ENCODE measurements at regions not wholly inside any gene's neighbourhood (a gene's known extent, or its start where the extent isn't known, plus 50 kb on each side); places are given as distances from the start of the nearest gene placed in this dataset.
A peak's percentile ranks its signal among the peaks of the same experiment; 100 is the strongest.

DNA sequence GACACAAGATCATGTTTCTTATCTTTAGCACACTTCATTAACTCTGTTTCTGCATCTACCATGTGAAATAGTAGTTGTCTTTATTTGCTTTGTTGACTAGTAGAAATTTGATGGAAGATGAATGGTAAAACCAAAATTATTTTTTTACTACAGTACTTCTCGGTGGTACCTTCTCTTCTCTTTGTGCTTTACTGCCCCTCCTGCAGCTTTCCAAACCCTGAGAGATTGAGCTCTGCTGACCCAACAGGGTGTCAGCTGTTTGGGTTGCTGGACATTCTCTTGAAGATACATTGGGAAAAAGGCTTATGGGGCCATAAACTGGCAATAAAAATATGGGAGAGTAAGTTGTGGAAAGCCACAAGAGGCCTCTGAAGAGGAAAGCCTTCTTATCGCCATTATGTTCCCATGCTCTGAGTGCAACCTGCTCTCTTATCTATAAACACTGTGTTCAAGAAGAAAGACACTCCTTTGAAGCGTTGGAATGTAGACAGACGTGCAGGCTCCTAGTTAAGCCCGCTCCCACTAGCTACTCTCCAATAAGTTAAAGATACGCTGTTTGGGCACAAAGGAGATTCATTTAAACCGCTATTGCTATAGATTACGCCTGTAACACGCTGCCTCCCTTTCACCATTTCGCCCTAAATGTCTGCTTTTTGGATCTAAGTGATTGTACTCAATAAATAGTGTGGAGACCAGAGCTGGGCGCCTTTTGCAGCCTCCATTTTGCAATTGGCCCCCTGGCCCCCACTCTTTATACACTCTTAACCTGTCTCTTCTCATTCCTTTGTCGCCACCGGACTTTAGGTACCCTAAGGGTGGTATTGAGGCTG is 60.1 kb upstream of the PRSS16 start:
- no peak overlapping the region for H3K27ac ChIP-seq (ENCODE audit: low read depth, low read length)
- H3K79me2 ChIP-seq (ENCODE audit: insufficient read depth, low read length): no peaks in the 10 kb centered on the region
- peak overlapping the region; percentile 97 for H2AFZ ChIP-seq (ENCODE audit: low read depth, low read length, severe bottlenecking)
- no peaks in the 10 kb centered on the region for H3K9me2 ChIP-seq (replicated peaks; ENCODE audit: insufficient read depth, low read length)
- H3K36me3 ChIP-seq (ENCODE audit: low read length): no peaks in the 10 kb centered on the region
- H3K9me3 ChIP-seq (ENCODE audit: insufficient read depth, low read length): no peaks in the 10 kb centered on the region
- H3K4me2 ChIP-seq (ENCODE audit: low read depth, low read length, poor library complexity, severe bottlenecking): peak overlapping the region; percentile 79
- H3K4me3 ChIP-seq (ENCODE audit: insufficient read depth, low read length, poor library complexity, severe bottlenecking): peak overlapping the region; percentile 64
- TF ChIP-seq, protein P1, sequence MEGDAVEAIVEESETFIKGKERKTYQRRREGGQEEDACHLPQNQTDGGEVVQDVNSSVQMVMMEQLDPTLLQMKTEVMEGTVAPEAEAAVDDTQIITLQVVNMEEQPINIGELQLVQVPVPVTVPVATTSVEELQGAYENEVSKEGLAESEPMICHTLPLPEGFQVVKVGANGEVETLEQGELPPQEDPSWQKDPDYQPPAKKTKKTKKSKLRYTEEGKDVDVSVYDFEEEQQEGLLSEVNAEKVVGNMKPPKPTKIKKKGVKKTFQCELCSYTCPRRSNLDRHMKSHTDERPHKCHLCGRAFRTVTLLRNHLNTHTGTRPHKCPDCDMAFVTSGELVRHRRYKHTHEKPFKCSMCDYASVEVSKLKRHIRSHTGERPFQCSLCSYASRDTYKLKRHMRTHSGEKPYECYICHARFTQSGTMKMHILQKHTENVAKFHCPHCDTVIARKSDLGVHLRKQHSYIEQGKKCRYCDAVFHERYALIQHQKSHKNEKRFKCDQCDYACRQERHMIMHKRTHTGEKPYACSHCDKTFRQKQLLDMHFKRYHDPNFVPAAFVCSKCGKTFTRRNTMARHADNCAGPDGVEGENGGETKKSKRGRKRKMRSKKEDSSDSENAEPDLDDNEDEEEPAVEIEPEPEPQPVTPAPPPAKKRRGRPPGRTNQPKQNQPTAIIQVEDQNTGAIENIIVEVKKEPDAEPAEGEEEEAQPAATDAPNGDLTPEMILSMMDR (IDR thresholded peaks at IDR 0.05; ENCODE audit: insufficient read depth, low read length, poor library complexity, severe bottlenecking): no peak
- TF ChIP-seq EZH2phosphoT487 (conservative IDR thresholded peaks at IDR 0.05; ENCODE audit: low read length): no peak
- no peaks in the 10 kb centered on the region for H3K27me3 ChIP-seq (ENCODE audit: low read length)
- no peaks in the 10 kb centered on the region for H3F3A ChIP-seq (ENCODE audit: insufficient read depth)
- H3K9ac ChIP-seq (ENCODE audit: low read length): peak overlapping the region; percentile 59
- H4K20me1 ChIP-seq (ENCODE audit: low read depth, low read length): no peaks in the 10 kb centered on the region

DNA sequence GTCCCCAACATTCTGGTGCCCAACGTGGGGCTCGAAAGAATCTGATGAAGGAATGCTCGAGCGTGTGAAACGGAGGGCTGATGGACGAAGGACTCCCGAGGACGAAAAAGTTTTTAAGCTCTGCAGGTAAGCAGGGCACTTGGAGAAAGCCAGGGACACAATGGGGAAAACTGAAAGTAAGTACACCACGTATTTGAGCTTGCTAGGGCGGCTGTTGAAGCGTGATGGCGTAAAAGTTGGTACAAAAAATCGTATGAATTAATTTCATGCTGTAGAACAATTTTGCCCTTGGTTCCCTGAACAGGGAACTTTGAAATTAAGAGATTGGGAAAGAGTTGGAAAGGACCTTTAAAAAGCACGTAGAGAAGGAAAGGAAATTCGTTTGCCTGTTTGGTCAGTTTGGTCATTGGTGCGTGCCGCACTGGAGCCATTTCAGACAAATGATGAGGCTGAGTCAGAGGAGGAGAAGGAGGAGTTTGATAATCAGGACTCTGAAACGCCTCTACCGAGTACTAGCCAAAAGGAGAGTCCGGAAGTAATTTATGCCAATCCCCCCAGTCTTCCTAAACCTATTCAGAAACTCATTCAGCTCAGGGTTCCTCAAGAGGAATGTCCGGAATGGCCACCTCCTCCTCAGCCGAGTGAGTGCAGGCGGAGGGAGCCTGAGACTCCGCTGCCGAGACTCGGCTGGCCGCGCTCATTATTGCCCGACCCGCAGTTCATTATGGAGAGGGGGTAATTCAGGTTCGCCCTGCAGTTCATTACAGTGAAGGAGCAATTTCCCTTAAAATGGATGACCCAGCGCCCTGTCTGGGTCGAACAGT is 59.2 kb upstream of the PRSS16 start:
- H3K9me2 ChIP-seq (replicated peaks; ENCODE audit: insufficient read depth, low read length): no peaks in the 10 kb centered on the region
- no peaks in the 10 kb centered on the region for H3F3A ChIP-seq (ENCODE audit: insufficient read depth)
- no peaks in the 10 kb centered on the region for H3K27me3 ChIP-seq (ENCODE audit: low read length)
- H2AFZ ChIP-seq (ENCODE audit: low read depth, low read length, severe bottlenecking): peak overlapping the region; percentile 97
- H3K9me3 ChIP-seq (ENCODE audit: insufficient read depth, low read length): no peaks in the 10 kb centered on the region
- peak overlapping the region; percentile 79 for H3K4me2 ChIP-seq (ENCODE audit: low read depth, low read length, poor library complexity, severe bottlenecking)
- peak overlapping the region; percentile 64 for H3K4me3 ChIP-seq (ENCODE audit: insufficient read depth, low read length, poor library complexity, severe bottlenecking)
- H3K27ac ChIP-seq (ENCODE audit: low read depth, low read length): no peak overlapping the region
- H3K79me2 ChIP-seq (ENCODE audit: insufficient read depth, low read length): no peaks in the 10 kb centered on the region
- TF ChIP-seq, protein P1 (IDR thresholded peaks at IDR 0.05; ENCODE audit: insufficient read depth, low read length, poor library complexity, severe bottlenecking): no peak
- no peak for TF ChIP-seq EZH2phosphoT487 (conservative IDR thresholded peaks at IDR 0.05; ENCODE audit: low read length)
- H3K9ac ChIP-seq (ENCODE audit: low read length): peak overlapping the region; percentile 59
- no peaks in the 10 kb centered on the region for H3K36me3 ChIP-seq (ENCODE audit: low read length)
- no peaks in the 10 kb centered on the region for H4K20me1 ChIP-seq (ENCODE audit: low read depth, low read length)

DNA sequence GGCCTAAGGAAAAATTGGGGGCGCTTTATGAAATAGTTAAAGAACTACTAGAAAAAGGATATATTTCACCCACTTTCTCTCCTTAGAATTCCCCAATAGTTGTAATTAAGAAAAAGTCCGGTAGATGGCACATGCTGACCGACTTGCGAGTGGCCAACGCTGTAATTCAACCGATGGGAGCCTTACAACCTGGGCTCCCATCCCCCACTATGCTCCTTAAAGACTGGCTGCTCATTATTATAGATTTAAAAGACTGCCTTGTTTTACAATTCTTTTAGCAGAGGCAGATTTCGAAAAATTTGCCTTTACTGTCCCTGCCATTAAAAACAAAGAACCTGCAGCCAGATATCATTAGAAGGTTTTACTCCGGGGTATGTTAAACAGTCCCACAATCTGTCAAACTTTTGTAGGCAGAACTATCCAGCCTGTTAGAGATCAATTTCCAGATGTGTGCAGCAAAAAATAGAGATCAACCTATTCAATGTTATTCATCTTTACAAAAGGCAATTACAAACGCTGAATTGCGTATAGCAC is 58.5 kb upstream of the PRSS16 start:
- no peaks in the 10 kb centered on the region for H3K27me3 ChIP-seq (ENCODE audit: low read length)
- peak overlapping the region; percentile 59 for H3K9ac ChIP-seq (ENCODE audit: low read length)
- H3K36me3 ChIP-seq (ENCODE audit: low read length): no peaks in the 10 kb centered on the region
- TF ChIP-seq EZH2phosphoT487 (conservative IDR thresholded peaks at IDR 0.05; ENCODE audit: low read length): no peak
- TF ChIP-seq, protein P1 (IDR thresholded peaks at IDR 0.05; ENCODE audit: insufficient read depth, low read length, poor library complexity, severe bottlenecking): peak; percentile 86
- peak overlapping the region; percentile 64 for H3K4me3 ChIP-seq (ENCODE audit: insufficient read depth, low read length, poor library complexity, severe bottlenecking)
- no peaks in the 10 kb centered on the region for H3K9me2 ChIP-seq (replicated peaks; ENCODE audit: insufficient read depth, low read length)
- H3F3A ChIP-seq (ENCODE audit: insufficient read depth): no peaks in the 10 kb centered on the region
- H3K27ac ChIP-seq (ENCODE audit: low read depth, low read length): no peak overlapping the region
- no peaks in the 10 kb centered on the region for H3K79me2 ChIP-seq (ENCODE audit: insufficient read depth, low read length)
- no peaks in the 10 kb centered on the region for H4K20me1 ChIP-seq (ENCODE audit: low read depth, low read length)
- H3K4me2 ChIP-seq (ENCODE audit: low read depth, low read length, poor library complexity, severe bottlenecking): peak overlapping the region; percentile 79
- H2AFZ ChIP-seq (ENCODE audit: low read depth, low read length, severe bottlenecking): peak overlapping the region; percentile 97
- no peaks in the 10 kb centered on the region for H3K9me3 ChIP-seq (ENCODE audit: insufficient read depth, low read length)
